ENCODE measurements at regions not wholly inside any gene's neighbourhood (a gene's known extent, or its start where the extent isn't known, plus 50 kb on each side); places are given as distances from the start of the nearest gene placed in this dataset.

- Mint-ChIP-seq H3K9me3 (ENCODE audit: unreplicated experiment) (no peaks in the 10 kb centered on the region), H3K4me3 (ENCODE audit: unreplicated experiment) (no peak overlapping the region), H3K36me3 (ENCODE audit: low read depth, unreplicated experiment) (no peaks in the 10 kb centered on the region), H3K27me3 (ENCODE audit: unreplicated experiment) (no peaks in the 10 kb centered on the region), H3K4me1 (ENCODE audit: unreplicated experiment) (peaks cover 4% of the 10 kb centered on the region), H3K27ac (ENCODE audit: unreplicated experiment) (no peak overlapping the region)
- no peak for TF ChIP-seq CTCF (IDR thresholded peaks at IDR 0.05; ENCODE audit: unreplicated experiment)
- no peak for DNase-seq (ENCODE audit: low spot score)
These were observed 131.2 kb downstream of the SPTSSA start for GRCh38 chr14:34330846-34331245.

DNA sequence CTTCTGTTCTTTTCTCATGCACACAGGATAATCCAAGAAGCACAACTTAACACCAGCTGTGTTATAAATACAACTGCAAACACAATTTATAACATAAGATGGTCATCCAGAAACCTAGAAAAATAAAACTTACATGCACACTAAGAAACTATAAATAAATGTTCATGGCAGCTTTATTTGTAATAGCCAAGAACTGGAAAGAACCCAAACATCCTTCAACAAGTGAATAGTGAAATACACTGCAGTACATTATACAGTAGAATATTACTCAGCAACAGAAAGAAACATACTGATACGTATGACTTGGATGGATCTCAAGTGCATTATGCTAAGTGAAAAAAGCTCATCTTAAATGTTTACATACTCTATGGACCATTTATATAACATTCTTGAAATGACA, 132.7 kb downstream of the SPTSSA start:
- H3K9me3 Mint-ChIP-seq (ENCODE audit: unreplicated experiment): no peaks in the 10 kb centered on the region
- H3K27me3 Mint-ChIP-seq (ENCODE audit: unreplicated experiment): no peaks in the 10 kb centered on the region
- no peak overlapping the region for H3K4me3 Mint-ChIP-seq (ENCODE audit: unreplicated experiment)

DNA sequence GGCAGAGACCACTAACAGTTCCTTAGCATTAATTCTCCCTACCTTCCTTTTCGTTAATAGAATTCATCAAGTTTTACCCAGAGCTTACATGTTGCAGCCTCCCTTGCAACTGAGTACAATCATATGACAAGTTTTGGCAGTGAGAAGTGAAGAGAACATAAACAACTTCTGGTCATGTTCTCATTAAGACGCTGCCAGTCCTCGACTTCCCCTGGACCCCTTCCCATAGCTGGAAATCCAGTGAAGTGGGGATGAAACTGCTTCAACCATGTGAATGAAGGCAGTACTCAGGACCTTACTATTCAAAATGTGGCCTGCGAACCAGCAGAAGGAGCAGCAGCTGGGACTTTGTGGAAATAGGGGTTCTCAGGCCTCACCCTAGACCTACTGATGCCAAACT, 133.9 kb downstream of the SPTSSA start:
- Mint-ChIP-seq H3K27me3 (ENCODE audit: unreplicated experiment) (no peaks in the 10 kb centered on the region), H3K36me3 (ENCODE audit: low read depth, unreplicated experiment) (no peaks in the 10 kb centered on the region), H3K4me3 (ENCODE audit: unreplicated experiment) (no peak overlapping the region), H3K9me3 (ENCODE audit: unreplicated experiment) (no peaks in the 10 kb centered on the region), H3K4me1 (ENCODE audit: unreplicated experiment) (peaks cover 4% of the 10 kb centered on the region), H3K27ac (ENCODE audit: unreplicated experiment) (no peak overlapping the region)
- no peak for DNase-seq (ENCODE audit: low spot score)
- no peak for TF ChIP-seq CTCF (IDR thresholded peaks at IDR 0.05; ENCODE audit: unreplicated experiment)

More for the DNA sequence above, 132.7 kb downstream of the SPTSSA start:
- Mint-ChIP-seq H3K27ac (ENCODE audit: unreplicated experiment) (no peak overlapping the region), H3K36me3 (ENCODE audit: low read depth, unreplicated experiment) (no peaks in the 10 kb centered on the region), H3K4me1 (ENCODE audit: unreplicated experiment) (peaks cover 4% of the 10 kb centered on the region)
- TF ChIP-seq CTCF (IDR thresholded peaks at IDR 0.05; ENCODE audit: unreplicated experiment): no peak
- no peak for DNase-seq (ENCODE audit: low spot score)

GRCh38 chr14:34325493-34325892, 136.5 kb downstream of the SPTSSA start:
- H3K4me3 Mint-ChIP-seq (ENCODE audit: unreplicated experiment): no peak overlapping the region
- H3K36me3 Mint-ChIP-seq (ENCODE audit: low read depth, unreplicated experiment): no peaks in the 10 kb centered on the region
- no peak for TF ChIP-seq CTCF (IDR thresholded peaks at IDR 0.05; ENCODE audit: unreplicated experiment)
- no peak overlapping the region for H3K27ac Mint-ChIP-seq (ENCODE audit: unreplicated experiment)
- no peak for DNase-seq (ENCODE audit: low spot score)
- no peaks in the 10 kb centered on the region for H3K4me1 Mint-ChIP-seq (ENCODE audit: unreplicated experiment)
- H3K27me3 Mint-ChIP-seq (ENCODE audit: unreplicated experiment): peaks cover 1% of the 10 kb centered on the region
- no peaks in the 10 kb centered on the region for H3K9me3 Mint-ChIP-seq (ENCODE audit: unreplicated experiment)

DNA sequence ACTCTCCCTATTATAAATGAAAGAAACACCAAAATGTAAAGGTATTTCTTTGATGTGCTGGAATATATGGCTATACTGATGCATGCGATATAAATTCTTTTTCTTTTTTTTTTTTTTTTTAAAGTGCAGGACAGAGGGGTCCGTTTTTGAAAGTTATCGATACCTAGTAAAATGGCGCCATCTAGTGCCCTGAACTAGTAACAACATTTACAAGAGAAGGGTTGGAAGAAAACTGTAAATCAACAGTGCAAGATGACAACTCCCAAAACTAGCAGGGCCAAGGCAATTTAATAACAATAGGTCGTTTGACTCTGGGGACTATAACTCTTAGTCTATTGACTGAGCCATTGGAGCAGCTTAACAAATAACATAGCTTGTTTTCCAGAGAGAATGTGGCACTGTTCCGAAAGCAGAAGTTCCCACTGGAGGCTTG, 137.7 kb downstream of the SPTSSA start:
- Mint-ChIP-seq H3K27me3 (ENCODE audit: unreplicated experiment) (peaks cover 1% of the 10 kb centered on the region), H3K36me3 (ENCODE audit: low read depth, unreplicated experiment) (no peaks in the 10 kb centered on the region), H3K4me3 (ENCODE audit: unreplicated experiment) (no peak overlapping the region), H3K4me1 (ENCODE audit: unreplicated experiment) (no peaks in the 10 kb centered on the region), H3K27ac (ENCODE audit: unreplicated experiment) (no peak overlapping the region), H3K9me3 (ENCODE audit: unreplicated experiment) (no peaks in the 10 kb centered on the region)
- peak; percentile 84 for TF ChIP-seq CTCF (IDR thresholded peaks at IDR 0.05; ENCODE audit: unreplicated experiment)
- DNase-seq (ENCODE audit: low spot score): peak; percentile 55
